ENCODE measurements at regions not wholly inside any gene's neighbourhood (a gene's known extent, or its start where the extent isn't known, plus 50 kb on each side); places are given as distances from the start of the nearest gene placed in this dataset.

DNA sequence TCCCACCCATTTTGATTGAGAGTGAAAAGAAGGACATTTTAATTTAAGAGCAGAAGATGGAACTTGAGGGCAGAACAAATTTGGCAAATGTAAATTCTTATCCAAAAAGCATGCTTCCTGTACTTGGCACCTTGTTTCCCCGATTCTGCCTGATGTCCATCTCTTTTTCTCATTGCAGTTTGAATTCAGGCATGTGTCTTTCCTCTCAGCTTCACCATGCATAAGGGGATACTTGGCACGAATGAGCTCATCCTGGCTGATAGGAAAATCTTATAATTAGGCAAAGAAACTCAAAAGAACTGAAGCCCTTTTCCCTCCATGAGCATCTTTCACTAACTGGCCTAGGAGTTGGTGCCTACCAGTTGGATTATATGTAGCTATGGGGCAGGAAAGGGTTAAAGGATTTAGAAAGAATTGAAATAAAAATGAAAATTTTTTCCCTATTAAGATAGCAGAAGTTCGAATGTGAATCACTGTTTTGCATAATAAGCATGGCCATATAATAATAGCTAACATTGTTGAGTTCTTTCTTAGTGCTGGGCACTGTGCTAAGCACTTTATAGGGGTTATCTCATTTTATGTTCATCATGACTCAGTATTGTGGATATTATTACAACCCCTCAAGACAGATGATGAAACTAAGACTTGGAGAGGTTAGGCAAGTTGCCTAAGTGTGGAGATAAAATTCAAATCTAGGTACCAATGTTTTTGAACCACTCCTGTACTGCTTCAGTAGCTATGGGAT lies 386.6 kb downstream of the KCNRG start:
- DNase-seq (ENCODE audit: low read depth in 3 of 3, low spot score in 2 of 3): no peak

DNA sequence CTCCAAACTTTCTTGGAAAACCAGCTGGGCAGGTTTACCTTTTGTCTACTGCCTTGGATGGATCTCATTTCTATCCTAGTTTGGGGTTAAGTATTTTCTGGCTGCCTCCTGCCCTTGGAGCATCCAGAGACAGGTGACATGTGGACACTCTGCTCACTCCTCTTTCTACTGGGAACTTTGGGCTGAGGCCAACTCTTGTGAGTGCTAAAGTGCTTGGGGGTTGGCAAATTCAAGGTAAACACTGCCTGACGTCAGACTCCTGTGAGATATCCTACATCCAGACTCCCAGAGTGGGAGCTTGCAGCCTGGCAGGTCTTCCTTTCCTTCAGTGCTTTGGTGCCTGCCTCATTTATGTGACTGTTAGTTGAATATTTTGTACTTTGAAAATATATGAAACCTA lies 388.1 kb downstream of the KCNRG start:
- no peak for DNase-seq (ENCODE audit: low read depth in 3 of 3, low spot score in 2 of 3)

DNA sequence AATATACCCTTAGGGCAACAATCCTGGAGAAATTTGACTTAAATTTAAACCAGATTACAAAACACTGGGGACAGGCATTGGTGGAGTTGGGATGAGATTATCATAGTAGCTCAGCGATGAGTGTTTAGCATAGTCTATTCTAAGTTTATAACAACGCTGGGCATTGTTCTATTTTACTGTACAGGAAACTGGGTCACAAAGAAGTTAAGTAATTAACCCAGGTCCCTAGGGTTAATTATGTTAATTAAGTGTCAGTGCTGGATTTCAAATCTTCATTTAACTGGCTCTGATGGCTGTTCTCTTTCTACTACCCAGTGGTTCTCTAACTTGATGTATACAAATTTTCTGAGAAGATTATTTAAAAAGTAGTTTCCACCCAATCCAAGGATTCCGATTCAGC lies 388.9 kb downstream of the KCNRG start:
- DNase-seq (ENCODE audit: low read depth in 3 of 3, low spot score in 2 of 3): no peak

DNA sequence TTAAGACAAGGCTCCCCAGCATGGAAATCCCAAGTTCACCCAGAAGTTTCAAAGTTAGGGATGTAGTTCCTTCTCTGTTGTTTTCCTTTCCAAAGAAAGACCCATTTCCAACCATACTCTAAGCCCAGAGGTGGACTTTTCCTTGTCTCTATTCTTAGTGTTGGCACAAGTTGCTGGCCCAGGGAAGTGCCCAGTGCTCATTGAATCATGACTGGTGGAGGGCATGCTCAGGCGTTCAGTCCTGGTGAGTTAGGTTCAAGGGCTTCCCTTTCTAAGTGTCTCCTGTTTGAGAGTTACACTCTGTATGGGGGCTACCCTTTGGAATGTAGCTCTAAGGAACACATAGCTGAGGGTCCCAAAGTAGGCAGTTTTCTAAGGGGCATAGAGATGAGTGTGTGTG lies 389.5 kb downstream of the KCNRG start:
- DNase-seq (ENCODE audit: low read depth in 3 of 3, low spot score in 2 of 3): no peak

DNA sequence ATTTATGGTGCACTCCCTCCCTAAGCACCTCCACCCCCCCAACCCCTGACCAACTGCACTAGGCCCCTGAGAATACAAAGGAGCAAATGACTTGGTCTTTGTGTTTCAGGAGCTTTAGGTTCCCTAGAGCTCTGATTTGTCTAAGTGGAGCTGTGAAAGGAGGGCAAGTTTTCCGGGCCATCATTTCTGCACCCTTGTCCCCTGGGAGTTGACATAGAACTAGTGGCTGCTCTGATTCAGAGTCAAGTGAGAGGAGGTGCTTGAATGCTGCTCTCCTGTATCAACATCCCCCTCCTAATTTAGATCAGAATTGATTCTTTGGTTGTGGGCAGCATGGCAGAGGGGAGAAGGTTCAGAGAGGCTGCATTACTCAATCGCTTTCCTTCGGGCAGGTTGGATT lies 391.6 kb downstream of the KCNRG start:
- no peak for DNase-seq (ENCODE audit: low read depth in 3 of 3, low spot score in 2 of 3)

DNA sequence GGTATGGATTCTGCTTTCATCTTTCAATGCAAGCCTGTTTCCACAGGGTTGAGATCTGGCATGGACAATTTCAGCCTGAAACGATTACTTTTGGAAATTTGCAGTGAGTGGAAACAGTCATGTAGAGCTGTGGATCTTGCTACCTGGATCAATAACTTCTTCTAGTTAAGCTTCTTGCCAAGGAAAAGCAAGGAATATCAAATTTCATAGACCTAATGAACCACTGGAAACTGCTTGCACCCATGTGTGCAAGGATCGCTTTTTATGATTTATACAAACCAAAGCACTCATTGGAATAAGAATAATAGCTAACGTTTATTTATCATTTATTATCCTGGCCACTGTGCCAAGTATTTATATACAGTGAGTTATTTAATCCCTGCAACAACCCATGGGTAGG lies 392.8 kb downstream of the KCNRG start:
- DNase-seq (ENCODE audit: low read depth in 3 of 3, low spot score in 2 of 3): no peak

DNA sequence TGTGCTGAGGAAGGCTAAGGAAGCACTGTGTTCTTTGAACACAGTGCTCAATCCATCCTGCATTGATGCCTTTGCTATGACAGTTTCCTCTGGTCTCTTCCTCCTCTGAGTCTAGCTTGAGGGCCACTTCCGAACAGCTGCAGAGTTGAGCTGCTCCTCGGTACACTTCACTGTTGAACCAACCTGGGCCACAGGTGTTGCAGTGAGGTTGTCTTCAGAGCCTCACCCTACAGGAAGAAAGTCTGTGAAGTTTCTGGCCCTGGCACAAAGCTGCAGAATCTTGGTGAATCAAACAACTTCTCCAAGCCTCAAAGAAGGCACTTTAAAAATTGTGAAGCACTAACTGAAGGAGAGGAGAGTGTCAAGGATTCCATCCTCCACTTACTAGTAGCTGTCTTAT lies 394.0 kb downstream of the KCNRG start:
- DNase-seq (ENCODE audit: low read depth in 3 of 3, low spot score in 2 of 3): no peak

DNA sequence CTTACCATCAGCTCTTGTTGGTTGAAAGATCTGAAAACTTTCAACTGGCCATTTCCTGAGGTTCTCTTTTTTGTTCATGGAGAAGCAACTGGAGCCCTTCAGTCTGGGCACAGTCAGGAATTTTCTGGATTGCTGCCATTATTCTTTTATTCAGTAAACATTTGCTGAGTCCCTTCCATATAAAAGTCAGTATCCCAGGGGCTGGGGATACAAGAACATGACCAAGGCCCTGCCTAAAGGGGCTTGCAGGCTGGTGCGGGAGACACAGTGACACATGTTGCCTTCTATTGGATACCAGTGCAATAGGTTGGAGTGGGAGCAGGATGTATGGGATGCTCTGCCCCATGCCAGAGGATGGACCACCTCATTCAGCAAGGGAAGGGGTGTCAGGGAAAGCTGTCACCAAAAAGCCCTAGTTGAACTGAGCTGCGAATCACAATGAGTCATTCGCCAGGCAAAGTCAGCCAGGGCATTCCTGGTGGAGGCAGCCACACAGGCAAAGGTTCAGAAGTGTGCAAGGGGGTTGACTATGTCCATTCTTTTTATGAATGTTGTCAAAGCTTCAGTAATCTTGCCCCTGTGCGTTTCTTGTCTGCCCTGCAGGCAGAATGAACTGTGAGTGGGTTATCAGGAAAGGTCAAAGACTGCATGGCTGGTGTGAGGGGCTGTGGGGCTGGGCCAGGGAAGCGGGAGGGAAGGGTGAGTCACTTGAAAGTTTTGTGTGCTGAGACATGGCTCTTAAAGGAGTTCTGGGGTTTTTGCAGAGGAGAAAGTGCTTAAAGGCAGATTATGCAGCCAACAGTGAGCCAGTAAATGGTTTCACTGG lies 395.9 kb downstream of the KCNRG start:
- no peak for DNase-seq (ENCODE audit: low read depth in 3 of 3, low spot score in 2 of 3)

DNA sequence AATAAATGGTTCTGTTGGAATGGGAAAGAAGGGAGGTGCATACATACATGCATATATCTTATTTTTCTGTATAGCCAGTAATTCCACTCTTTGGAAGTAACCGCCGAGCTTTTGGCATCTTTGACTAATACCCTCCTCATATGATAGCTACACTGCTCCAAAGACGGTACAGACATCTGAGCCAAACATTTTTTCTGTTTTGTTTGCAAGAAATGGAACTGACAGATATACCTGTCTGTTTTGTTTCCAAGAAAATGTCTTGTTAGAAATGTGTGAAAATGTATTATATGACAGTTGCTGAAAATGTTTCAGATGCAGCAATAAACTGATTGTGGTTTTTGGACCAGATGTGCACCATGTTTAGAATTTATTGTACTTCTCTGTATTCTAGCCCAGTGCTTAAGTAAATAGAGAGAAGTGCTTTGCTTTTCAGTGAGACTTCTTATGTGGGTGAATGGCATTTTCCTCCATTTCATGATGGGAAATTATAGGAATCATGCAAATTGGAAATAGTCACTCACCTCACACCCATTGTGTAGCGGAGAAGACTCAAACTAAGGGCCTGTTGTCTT lies 396.9 kb downstream of the KCNRG start:
- no peak for DNase-seq (ENCODE audit: low read depth in 3 of 3, low spot score in 2 of 3)

DNA sequence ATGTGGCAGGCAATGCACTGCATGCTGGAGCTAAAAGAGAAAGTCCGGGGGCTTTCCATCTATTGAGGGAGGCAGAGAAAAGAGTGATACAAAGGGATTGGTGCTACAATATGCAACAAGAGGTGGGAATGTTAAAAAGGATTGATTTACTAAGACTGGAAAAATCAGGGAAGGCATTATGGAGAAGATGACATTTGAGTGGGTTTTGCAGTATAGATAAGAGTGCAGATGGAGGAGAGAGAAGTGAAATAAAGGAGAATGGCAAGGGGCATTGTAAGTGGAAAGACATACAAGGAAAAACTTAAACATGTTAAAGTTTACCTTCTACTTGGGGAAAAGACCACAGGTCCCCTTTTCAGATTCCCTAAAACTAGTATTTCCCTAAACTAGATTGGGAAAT lies 399.4 kb downstream of the KCNRG start:
- no peak for DNase-seq (ENCODE audit: low read depth in 3 of 3, low spot score in 2 of 3)

DNA sequence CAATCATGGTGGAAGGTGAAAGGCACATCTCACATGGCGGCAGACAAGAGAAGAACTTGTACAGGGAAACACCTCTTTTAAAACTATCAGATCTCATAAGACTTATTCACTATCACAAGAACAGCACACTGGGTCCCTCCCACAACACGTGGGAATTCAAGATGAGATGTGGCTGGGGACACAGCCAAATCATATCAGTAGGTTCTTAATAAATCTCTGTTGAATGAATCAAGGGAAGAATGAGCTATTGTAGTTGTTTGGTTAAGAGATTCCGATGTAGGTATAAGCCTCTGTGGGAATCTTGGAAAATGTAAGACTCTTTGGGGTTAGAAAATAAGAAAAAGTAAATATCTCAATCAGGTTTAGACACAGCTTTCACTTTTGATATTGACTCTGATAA lies 400.2 kb downstream of the KCNRG start:
- no peak for DNase-seq (ENCODE audit: low read depth in 3 of 3, low spot score in 2 of 3)

DNA sequence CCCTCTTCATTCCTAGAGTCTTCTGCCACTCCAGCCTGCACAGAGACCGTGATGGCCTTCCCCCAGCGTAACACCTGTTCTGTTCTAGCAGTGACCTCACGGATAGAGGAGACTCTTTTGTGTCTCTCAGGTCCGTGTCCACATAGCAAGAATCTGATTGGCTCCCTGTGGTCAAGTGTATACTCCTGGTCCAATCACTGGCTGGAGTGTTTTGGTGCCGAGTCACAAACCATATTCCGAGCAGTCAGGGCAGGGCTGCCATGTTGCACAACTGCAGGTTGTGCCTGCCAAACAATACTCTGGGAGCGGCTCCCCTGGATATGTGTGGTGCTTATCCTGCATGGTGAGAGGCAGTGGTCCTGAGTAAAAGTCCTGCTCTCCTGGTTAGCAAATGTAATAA lies 402.4 kb downstream of the KCNRG start:
- no peak for DNase-seq (ENCODE audit: low read depth in 3 of 3, low spot score in 2 of 3)

DNA sequence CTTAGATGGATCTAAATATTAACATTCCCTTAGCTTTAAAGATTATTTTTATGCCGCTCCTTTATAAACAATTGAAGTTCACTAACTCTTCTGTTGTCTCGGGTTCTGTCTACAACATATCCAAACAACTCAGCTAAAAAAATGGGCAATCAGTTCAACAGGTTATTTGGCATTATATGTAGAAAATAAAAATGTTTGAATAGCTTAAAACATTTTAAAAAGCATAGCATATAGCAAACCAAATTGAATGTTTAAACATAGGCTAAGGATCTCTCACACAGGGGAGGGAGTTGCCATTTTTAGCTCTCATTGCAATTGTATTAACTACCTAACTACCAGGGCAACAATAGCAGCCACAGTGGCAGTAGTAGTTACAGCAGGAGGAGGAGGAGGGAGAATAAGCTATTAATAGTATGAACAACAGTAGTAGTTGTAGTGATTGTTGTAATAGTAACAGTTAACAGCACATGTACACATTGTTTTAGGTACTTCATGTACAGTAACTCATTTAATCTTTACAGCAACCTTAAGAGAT lies 404.2 kb downstream of the KCNRG start:
- no peak for DNase-seq (ENCODE audit: low read depth in 3 of 3, low spot score in 2 of 3)

DNA sequence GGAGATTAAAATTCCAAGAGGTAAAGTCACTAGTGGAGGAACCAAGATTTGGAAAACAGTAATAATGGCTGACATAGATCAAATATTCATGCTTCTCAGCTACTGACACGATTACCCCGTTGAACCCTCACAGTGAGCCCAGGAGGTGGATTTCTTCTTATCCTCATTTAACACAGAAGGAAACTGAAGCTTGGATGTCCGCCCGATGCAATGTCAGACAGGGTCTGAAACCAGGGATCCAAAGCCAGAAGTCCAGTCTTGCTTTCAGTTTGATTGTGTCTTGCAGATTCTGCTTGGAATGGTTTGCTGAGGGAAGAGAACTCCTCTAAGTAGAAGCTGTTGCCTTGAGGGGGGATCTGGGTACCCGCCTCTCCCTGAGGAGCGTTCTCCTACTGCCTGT lies 404.7 kb downstream of the KCNRG start:
- DNase-seq (ENCODE audit: low read depth in 3 of 3, low spot score in 2 of 3): no peak

DNA sequence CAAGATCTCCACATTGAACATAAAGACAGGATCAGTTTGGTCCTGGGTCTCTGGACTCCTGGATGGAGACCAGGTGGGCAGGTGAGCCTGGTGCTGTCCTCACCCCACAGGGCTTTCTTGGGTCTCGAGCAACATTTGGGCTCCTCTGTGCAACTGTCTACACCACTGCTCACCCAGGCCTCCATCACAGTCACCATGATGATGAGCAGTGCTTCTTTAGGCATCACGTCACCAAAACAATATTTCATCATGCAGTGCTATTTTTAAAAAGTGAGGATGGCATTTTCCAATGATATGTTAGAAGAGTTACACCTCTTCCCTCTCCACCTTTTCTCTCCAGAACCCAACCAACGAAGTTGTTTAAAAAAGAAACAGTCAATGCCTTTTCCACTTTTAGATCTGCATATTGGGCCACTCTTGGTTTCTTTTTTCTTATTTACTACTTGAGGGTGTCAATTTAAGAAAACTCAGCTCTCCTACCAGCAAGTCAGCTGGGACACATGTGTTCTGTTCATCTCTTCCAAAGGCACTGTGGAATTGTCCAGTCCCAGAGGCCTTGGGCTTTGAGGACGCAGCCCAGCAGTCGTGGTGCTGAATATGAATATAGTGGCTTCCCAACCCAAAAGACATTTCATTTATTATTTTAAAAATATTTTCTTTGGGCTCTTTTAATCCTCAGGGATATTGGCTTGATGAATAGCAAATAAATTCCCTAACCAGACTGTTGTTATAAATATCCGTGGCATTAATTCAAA lies 405.7 kb downstream of the KCNRG start:
- no peak for DNase-seq (ENCODE audit: low read depth in 3 of 3, low spot score in 2 of 3)

DNA sequence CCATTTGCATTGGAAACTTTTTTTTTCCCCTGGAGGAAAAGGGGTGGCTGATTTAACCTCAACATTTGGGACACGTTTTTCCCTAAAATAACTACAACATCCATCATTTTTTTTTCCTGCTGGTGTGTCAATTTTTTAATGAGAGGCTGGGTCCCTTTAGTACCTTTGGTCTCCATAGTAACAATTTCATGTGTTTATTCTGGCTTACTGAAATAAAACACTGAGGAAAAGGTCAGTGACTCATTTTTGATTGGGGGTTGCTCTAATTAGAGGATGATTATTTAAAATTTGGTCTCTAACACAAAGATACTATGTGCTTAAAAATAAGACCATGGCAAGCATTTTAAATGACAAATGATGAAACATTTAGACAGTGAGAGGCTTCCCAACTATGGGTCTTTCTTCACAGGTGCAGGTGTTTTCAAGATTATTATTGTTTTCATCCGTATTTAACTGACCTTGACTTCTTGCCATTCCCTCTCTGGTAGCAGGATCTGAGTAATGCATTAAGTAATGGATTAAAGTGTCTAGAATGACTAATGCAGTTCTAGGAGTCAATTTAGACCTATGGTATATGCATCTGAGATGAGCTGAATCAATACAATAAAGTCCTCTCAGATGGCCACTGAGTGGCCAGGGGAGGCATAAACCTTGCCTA lies 406.4 kb downstream of the KCNRG start:
- DNase-seq (ENCODE audit: low read depth in 3 of 3, low spot score in 2 of 3): no peak

DNA sequence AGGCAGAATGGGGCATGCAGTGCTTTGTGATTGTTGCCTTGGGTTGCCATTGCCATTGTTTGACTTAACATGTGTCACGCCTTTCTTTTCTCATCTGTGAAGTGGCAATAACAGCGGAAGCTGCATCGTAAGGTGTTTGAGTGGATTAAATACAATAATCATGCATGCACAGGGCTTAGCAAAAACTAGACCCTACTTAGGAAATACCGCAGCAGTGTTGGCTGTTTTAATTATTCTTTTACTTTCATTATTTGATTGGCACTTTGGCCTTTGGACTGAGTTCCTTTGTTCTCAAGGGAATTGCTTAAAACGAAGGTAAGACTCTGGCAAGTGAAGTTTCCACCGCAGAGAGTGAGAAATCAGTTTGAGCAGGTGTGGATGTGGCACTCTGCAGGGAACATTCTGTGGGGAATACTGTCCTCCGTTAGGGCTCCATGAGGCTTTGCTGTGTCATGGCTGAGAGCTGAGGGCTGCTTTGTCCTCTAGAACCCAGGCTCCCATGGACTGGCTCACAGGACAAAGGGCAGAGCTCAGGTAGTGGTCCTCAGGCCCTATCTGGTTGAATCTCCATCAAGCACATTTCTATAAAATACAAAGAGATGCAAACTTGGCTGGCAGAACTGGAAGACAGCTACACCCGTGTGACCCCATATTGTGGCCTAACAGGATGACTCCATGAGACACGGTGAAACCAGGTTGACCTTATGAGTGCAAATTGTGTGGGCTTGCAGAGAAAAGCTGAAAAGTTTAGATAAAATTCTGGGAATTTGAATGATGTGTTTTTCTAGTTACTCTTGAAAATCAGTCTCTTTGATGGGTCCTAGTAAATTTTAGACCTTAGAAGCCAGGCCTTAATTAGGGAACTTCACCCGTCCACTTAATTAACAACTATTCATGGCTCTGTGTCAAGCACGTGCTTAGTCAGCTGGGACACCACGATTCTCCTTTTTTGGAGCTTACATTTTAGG lies 407.2 kb downstream of the KCNRG start:
- DNase-seq (ENCODE audit: low read depth in 3 of 3, low spot score in 2 of 3): no peak

DNA sequence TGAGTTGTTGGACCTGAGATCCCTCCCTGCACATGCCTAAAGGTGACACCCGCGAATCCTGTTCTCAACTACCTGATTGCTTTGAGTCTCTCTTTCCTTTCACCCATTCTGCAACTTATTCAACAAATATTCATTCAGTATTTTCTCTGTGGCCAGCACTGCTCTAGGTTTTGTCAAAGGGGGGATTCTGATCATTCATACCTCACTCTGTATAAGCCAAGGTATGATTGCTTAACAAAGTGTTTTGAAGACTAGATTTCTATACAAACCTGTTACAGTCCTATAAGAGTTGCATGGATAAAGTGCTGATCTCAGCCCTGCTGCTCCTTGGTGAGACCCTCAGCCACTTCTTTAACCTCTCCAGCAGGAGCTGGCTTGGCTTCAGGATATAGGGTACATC lies 409.7 kb downstream of the KCNRG start:
- DNase-seq (ENCODE audit: low read depth in 3 of 3, low spot score in 2 of 3): no peak

DNA sequence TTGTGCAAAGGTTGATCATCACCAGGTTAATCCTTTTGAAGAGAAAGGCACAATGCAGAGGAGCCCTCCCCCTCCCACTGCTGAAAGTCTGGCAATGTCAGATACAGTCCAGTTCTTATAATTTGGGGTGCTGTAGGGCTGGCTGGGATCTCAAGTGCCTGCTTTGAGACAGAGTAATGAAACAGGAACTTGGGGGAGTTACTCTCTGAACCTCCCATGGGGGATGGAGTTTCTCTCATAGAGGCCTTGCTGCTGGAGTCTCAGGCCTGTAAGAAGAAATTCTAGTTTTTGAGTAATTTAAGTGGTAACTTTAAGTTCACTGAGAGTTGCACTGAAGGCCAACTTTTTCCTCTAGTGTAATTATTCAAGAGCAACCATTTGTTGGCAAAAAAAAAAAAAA lies 410.5 kb downstream of the KCNRG start:
- no peak for DNase-seq (ENCODE audit: low read depth in 3 of 3, low spot score in 2 of 3)
